ENCODE measurements at regions not wholly inside any gene's neighbourhood (a gene's known extent, or its start where the extent isn't known, plus 50 kb on each side); places are given as distances from the start of the nearest gene placed in this dataset.

- no TSS peak for BruUV-seq (replicated peaks)
- Histone ChIP-seq H3K36me3 (ENCODE audit: control insufficient read depth, insufficient read depth, low read length) (no peaks in the 10 kb centered on the region), H3K4me3 (ENCODE audit: low read depth in 2 of 2, low read length in 2 of 2) (no peak overlapping the region), H3K4me1 (ENCODE audit: control insufficient read depth, insufficient read depth, low read length) (no peaks in the 10 kb centered on the region), H3K27ac (ENCODE audit: low read length) (no peak overlapping the region), H3K9me3 (ENCODE audit: control insufficient read depth, insufficient read depth, low read depth, low read length) (no peaks in the 10 kb centered on the region), H3K27me3 (ENCODE audit: control insufficient read depth, insufficient read depth, low read length) (no peaks in the 10 kb centered on the region)
- in situ Hi-C loops (cut with HindIII; ENCODE audit: low pct_unique_long_range_greater_than_20kb, low sequenced_read_pairs) (no loop called here), intact Hi-C loops (cut with micrococcal nuclease; ENCODE audit: unreplicated experiment) (no loop called here)
- DNase-seq (ENCODE audit: low read depth, low spot score) (no peak), ATAC-seq (no peak)
- CTCF ChIA-PET, result interaction anchor here (0.7 kb wide), 1 partner anchor 59 kb away, joined by 4 read pairs; no protein-coding TSS in a partner anchor
- POLR2A ChIA-PET, result interaction anchor here (0.6 kb wide), 1 partner anchor 739 kb away, joined by 5 read pairs; no protein-coding TSS in a partner anchor
- TF ChIP-seq POLR2AphosphoS5 (IDR thresholded peaks at IDR 0.05; ENCODE audit: low read depth, low read length), result no peak
- TF ChIP-seq TCF7L2 (IDR thresholded peaks at IDR 0.05; ENCODE audit: low read depth, low read length), result no peak
- no peak for TF ChIP-seq SIN3A (IDR thresholded peaks at IDR 0.05; ENCODE audit: borderline replicate concordance, insufficient read depth, low read depth, low read length)
- TF ChIP-seq CTCF (IDR thresholded peaks at IDR 0.05), result no peak
- TF ChIP-seq, protein P1, sequence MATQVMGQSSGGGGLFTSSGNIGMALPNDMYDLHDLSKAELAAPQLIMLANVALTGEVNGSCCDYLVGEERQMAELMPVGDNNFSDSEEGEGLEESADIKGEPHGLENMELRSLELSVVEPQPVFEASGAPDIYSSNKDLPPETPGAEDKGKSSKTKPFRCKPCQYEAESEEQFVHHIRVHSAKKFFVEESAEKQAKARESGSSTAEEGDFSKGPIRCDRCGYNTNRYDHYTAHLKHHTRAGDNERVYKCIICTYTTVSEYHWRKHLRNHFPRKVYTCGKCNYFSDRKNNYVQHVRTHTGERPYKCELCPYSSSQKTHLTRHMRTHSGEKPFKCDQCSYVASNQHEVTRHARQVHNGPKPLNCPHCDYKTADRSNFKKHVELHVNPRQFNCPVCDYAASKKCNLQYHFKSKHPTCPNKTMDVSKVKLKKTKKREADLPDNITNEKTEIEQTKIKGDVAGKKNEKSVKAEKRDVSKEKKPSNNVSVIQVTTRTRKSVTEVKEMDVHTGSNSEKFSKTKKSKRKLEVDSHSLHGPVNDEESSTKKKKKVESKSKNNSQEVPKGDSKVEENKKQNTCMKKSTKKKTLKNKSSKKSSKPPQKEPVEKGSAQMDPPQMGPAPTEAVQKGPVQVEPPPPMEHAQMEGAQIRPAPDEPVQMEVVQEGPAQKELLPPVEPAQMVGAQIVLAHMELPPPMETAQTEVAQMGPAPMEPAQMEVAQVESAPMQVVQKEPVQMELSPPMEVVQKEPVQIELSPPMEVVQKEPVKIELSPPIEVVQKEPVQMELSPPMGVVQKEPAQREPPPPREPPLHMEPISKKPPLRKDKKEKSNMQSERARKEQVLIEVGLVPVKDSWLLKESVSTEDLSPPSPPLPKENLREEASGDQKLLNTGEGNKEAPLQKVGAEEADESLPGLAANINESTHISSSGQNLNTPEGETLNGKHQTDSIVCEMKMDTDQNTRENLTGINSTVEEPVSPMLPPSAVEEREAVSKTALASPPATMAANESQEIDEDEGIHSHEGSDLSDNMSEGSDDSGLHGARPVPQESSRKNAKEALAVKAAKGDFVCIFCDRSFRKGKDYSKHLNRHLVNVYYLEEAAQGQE (IDR thresholded peaks at IDR 0.05; ENCODE audit: insufficient read depth in 1 of 2, low read depth in 2 of 2, low read length in 1 of 2), result no peak
These were observed 817.8 kb upstream of the PCDH9 start for GRCh38 chr13:68047889-68048288.

- TF ChIP-seq TCF7L2 (IDR thresholded peaks at IDR 0.05; ENCODE audit: low read depth, low read length) (no peak), CTCF (IDR thresholded peaks at IDR 0.05) (no peak), SIN3A (IDR thresholded peaks at IDR 0.05; ENCODE audit: borderline replicate concordance, insufficient read depth, low read depth, low read length) (no peak), POLR2AphosphoS5 (IDR thresholded peaks at IDR 0.05; ENCODE audit: low read depth, low read length) (no peak)
- TF ChIP-seq, protein P1 (IDR thresholded peaks at IDR 0.05; ENCODE audit: insufficient read depth in 1 of 2, low read depth in 2 of 2, low read length in 1 of 2), result no peak
- ChIA-PET POLR2A (no interaction called here), CTCF (no interaction called here)
- no peak overlapping the region for H3K27ac ChIP-seq (ENCODE audit: low read length)
- DNase-seq (ENCODE audit: low read depth, low spot score) (no peak), ATAC-seq (no peak)
- no TSS peak for BruUV-seq (replicated peaks)
- in situ Hi-C loops (cut with HindIII; ENCODE audit: low pct_unique_long_range_greater_than_20kb, low sequenced_read_pairs) (no loop called here), intact Hi-C loops (cut with micrococcal nuclease; ENCODE audit: unreplicated experiment) (no loop called here)
- no peaks in the 10 kb centered on the region for H3K9me3 ChIP-seq (ENCODE audit: control insufficient read depth, insufficient read depth, low read depth, low read length)
- H3K27me3 ChIP-seq (ENCODE audit: control insufficient read depth, insufficient read depth, low read length), result no peaks in the 10 kb centered on the region
- H3K36me3 ChIP-seq (ENCODE audit: control insufficient read depth, insufficient read depth, low read length), result no peaks in the 10 kb centered on the region
- H3K4me3 ChIP-seq (ENCODE audit: low read depth in 2 of 2, low read length in 2 of 2), result no peak overlapping the region
- no peaks in the 10 kb centered on the region for H3K4me1 ChIP-seq (ENCODE audit: control insufficient read depth, insufficient read depth, low read length)
These were observed 816.8 kb upstream of the PCDH9 start for GRCh38 chr13:68046903-68047302.
